GM12864 (cell line): ENCODE measurements at regions not wholly inside any gene's neighbourhood (a gene's known extent, or its start where the extent isn't known, plus 50 kb on each side); places are given as distances from the start of the nearest gene placed in this dataset.

Source experiments
- DNase-seq: peaks from one replicate; pipeline ENCODE4 v3.0.0-alpha.2; 2011; ENCODE audit warnings: low read depth
- H3K4me3 ChIP-seq: 2 replicates; pipeline ENCODE4 v1.5.1; 2011; ENCODE audit warnings: mild to moderate bottlenecking, low read depth, low read length, control low read depth
- TF ChIP-seq, protein P1 (sequence below): IDR thresholded peaks from 2 replicates; pipeline ENCODE4 v1.5.1; 2011; ENCODE audit warnings: low read depth, mild to moderate bottlenecking, moderate library complexity, low read length, control low read depth, inconsistent platforms; ENCODE audit errors: missing control alignments

DNA sequence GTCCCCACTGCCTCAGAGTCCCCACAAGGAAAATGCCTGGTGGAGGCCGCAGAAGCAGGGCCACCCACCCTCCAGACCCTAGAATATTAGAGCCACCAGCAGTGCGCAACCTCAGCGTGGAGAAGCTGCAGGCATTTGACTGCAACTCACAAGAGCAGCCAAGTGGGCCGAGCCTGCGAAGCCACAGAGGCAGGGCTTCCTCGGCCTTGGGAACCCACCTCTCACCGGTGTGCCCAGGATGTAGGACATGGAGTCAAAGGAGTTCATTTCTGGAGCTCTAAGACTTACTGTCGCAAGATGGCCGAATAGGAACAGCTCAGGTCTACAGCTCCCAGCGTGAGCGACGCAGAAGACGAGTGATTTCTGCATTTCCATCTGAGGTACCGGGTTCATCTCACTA is 397.9 kb upstream of the PIK3R1 start:
- no peak overlapping the region for H3K4me3 ChIP-seq
- no peak for DNase-seq
- TF ChIP-seq, protein P1, sequence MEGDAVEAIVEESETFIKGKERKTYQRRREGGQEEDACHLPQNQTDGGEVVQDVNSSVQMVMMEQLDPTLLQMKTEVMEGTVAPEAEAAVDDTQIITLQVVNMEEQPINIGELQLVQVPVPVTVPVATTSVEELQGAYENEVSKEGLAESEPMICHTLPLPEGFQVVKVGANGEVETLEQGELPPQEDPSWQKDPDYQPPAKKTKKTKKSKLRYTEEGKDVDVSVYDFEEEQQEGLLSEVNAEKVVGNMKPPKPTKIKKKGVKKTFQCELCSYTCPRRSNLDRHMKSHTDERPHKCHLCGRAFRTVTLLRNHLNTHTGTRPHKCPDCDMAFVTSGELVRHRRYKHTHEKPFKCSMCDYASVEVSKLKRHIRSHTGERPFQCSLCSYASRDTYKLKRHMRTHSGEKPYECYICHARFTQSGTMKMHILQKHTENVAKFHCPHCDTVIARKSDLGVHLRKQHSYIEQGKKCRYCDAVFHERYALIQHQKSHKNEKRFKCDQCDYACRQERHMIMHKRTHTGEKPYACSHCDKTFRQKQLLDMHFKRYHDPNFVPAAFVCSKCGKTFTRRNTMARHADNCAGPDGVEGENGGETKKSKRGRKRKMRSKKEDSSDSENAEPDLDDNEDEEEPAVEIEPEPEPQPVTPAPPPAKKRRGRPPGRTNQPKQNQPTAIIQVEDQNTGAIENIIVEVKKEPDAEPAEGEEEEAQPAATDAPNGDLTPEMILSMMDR = no peak

DNA sequence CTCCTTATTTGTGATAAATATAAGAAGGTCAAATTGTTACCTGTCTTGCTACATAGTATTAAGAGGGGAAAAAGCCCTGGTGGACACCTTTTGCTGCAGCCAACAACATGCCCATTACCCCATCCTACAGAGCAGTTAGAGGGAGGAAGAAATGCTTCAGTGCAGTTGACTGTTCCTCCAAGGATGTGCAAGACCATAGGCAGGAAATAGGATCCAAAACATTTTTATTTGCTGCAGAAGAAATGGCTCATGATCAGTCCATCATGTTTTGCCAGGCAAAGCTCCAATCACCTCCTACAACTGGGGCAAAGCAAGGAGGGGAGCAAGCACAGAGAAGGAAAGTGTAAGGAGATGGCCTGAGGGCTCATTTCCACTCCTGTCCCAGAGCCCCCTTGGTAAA is 399.1 kb upstream of the PIK3R1 start:
- no peak for DNase-seq
- H3K4me3 ChIP-seq = no peak overlapping the region
- TF ChIP-seq, protein P1 = no peak

DNA sequence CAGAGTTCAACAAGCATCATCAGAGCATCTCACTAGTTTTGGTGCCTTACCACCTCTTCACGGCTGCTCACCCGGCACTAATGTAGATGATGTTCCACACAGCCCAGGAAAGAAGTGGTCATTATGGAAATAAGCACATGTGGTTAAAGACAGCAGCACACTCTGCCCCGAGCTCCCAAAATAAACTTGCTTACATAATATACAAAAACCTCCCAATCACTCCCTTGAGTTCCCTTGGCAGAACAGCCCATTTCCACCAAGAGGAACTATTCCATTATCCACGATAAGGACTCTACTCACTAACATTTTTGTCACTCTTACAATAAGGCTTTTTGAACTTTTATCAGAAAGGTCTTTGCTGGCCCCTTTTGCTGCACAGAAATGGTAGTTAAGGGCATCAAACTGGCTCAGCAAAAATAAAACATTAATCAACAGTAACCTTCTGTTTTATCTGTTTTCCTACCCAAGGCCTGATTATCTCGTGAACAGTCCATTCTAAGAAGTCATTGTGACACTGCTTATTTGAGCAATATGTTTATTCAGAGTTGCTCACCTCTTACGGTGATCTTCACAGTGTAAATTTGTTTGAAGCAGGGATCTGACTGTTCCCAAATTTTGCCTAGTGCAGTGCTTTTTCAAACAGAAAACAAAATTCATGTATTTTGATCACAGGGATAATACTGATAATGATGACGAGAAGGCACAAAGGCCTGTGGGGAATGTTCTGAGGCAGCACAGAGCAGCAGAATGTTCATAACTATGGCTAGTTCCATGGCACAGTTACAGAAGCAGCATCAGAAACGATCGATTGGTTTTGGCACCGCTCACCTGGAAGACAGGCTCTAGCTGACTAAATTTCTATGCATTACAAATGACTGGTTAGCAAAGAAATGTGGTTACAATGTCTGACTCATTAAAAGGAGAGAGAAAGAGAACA is 399.8 kb upstream of the PIK3R1 start:
- no peak overlapping the region for H3K4me3 ChIP-seq
- TF ChIP-seq, protein P1 = no peak
- no peak for DNase-seq

DNA sequence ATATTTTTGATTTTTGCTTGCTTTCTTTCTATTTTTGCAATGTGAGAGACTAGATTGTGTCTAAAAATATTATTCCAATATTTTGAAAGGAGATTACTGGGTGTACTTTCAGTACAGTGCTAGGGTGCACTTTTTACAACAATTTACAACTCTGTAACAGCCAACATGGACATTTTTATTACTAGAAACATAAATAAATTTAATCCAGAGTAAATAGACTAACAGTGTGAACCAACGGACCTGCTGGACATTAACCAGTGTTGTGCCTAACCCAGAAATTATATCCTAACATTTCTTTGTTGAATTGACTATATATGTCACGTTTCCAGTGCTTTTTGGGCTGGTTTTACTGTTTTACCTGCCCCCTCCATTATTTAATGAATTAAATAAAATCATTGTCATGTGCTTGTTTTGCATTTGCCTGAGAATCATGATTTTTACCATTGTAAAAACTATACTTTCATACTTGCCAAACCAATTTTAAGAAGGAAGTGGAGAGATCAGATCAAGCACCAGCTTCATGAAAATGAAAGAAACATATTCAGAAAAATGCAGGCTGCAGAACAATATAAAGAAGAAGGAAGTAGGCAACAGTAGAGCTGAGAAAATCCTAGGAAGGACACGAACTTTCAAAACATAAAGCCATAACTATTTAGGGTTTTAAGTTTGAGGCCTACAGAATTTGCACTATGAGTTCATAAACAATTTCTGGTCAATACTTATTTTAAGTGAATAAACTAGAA is 400.8 kb upstream of the PIK3R1 start:
- no peak overlapping the region for H3K4me3 ChIP-seq
- no peak for DNase-seq
- TF ChIP-seq, protein P1 = no peak

DNA sequence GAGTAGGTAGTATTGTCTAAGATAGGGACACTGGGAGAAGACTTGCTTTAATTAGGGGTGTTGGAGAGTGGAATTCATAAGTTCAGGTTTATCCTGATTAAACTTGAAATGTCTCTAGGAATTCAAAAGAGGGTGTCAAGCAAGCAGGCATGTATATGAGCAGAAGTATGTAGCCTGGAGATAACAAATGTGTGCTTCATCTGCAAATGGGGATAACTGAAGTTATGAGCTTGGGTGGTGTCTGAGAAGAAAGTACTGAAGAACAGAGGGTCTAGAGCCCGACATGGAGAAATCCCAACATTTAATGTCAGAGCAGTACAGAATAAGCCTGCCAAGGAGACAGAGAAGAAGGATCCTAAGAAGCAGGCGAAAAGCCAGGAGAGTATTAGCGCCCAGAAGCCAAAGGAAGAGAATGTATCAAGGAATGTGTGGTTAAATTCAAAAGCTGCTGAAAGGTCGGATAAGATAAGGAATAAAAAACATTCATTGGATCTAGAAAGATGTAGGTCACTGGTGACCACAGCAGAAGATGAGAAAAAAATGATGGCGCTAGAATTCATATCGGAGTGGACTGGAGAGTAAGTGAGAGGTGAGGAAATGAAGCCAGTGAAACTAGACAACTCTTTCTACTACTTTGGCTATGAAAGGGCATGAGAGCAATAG is 401.5 kb upstream of the PIK3R1 start:
- DNase-seq = no peak
- no peak overlapping the region for H3K4me3 ChIP-seq
- TF ChIP-seq, protein P1 = no peak

DNA sequence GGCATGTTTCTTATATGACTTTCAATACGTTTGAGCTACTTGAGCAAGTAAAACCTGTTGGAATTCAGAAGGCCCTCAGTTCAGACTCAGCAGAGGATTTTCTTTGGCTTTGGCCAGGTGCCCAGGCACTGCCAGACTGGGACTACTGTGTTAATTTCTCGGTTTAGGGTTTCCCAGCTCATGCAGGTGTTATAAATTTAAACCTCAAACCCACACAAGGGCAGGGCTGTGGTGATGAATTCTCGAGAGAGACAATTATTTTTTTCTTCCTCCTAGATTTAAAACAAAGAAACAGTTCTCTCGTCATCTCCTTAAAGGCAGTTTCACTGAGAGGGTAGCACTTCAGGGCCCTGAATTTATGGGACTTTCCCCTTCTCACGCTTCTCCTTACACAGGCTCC is 406.0 kb upstream of the PIK3R1 start:
- DNase-seq = no peak
- H3K4me3 ChIP-seq = no peak overlapping the region
- TF ChIP-seq, protein P1 = no peak
